ENCODE measurements at regions not wholly inside any gene's neighbourhood (a gene's known extent, or its start where the extent isn't known, plus 50 kb on each side); places are given as distances from the start of the nearest gene placed in this dataset.

GRCh38 chr6:91303326-91303725 lies 716.5 kb upstream of the MAP3K7 start:
- Histone ChIP-seq H3K36me3 (ENCODE audit: control insufficient read depth, insufficient read depth, low read length) (no peaks in the 10 kb centered on the region), H3K27ac (ENCODE audit: insufficient read depth, low read depth, low read length, poor library complexity, severe bottlenecking) (no peak overlapping the region), H3K4me3 (ENCODE audit: insufficient read depth, low read depth, low read length) (no peak overlapping the region), H3K4me1 (ENCODE audit: control insufficient read depth, insufficient read depth, low read length) (peaks cover 12% of the 10 kb centered on the region), H3K27me3 (ENCODE audit: control insufficient read depth, insufficient read depth, low read length, poor library complexity, severe bottlenecking) (no peaks in the 10 kb centered on the region), H3K9me3 (ENCODE audit: control insufficient read depth, low read length) (no peaks in the 10 kb centered on the region)
- WGBS, 2 experiments = 98 to 99% methylated on average over 9 to 10 of the region's 12 CpGs

DNA sequence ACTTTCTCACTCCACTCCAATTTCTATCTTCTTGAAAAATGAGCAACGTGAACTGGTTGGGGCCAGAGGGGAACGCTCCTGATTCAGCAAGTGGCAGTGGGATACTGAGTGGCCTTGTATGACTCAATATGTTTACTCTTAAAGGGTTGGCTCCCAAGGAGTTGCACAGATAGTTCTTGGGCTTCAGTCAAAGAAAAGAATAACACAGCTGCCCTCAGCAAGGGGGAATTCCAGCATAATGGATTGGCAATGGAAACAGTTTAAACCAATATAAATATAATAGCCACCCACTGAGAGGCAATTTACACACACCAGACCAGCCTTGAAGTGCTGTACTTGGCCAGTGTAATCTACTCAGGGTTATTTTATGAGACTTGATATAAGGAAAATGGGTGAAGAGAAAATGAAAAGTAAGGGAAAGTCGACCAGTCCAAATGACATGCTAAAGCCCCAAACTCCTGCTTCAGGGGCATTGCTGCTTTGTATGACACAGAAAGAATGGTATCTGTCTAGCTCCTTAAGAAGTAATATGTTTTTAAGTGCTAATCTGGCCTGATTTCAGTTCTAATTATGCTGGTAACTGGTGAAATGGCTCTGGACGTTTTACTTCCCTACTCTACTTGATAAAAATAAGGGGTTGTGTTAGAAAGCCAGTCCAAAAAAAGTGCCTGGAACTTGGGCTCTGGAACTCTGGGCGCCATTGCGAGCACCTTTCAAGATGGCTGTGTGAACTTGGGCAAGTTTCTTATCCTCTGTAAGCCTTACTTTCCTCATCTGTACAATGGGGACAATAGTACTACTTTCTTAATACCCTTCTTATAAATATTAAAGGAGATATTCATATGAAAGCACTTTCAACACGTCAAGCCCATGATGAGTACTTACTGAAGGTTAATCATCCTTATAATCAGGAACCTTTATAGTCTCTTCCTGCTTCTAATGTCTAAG lies 712.9 kb upstream of the MAP3K7 start:
- 40 to 44% methylated on average over 7 of the region's 7 CpGs for WGBS, 2 experiments

GRCh38 chr6:91298543-91299145 lies 711.8 kb upstream of the MAP3K7 start:
- Histone ChIP-seq H3K27ac (ENCODE audit: insufficient read depth, low read depth, low read length, poor library complexity, severe bottlenecking) (peak overlapping the region; percentile 59), H3K9me3 (ENCODE audit: control insufficient read depth, low read length) (no peaks in the 10 kb centered on the region), H3K27me3 (ENCODE audit: control insufficient read depth, insufficient read depth, low read length, poor library complexity, severe bottlenecking) (no peaks in the 10 kb centered on the region), H3K4me3 (ENCODE audit: insufficient read depth, low read depth, low read length) (no peak overlapping the region), H3K36me3 (ENCODE audit: control insufficient read depth, insufficient read depth, low read length) (no peaks in the 10 kb centered on the region), H3K4me1 (ENCODE audit: control insufficient read depth, insufficient read depth, low read length) (peaks cover 17% of the 10 kb centered on the region)
- 4 to 5% methylated on average over 4 of the region's 4 CpGs for WGBS, 2 experiments

More for the DNA sequence above, 712.9 kb upstream of the MAP3K7 start:
- Histone ChIP-seq H3K27me3 (ENCODE audit: control insufficient read depth, insufficient read depth, low read length, poor library complexity, severe bottlenecking) (no peaks in the 10 kb centered on the region), H3K4me3 (ENCODE audit: insufficient read depth, low read depth, low read length) (no peak overlapping the region), H3K9me3 (ENCODE audit: control insufficient read depth, low read length) (no peaks in the 10 kb centered on the region), H3K27ac (ENCODE audit: insufficient read depth, low read depth, low read length, poor library complexity, severe bottlenecking) (peak overlapping the region; percentile 28), H3K4me1 (ENCODE audit: control insufficient read depth, insufficient read depth, low read length) (peaks cover 17% of the 10 kb centered on the region), H3K36me3 (ENCODE audit: control insufficient read depth, insufficient read depth, low read length) (no peaks in the 10 kb centered on the region)

- H3K27ac ChIP-seq (ENCODE audit: insufficient read depth, low read depth, low read length, poor library complexity, severe bottlenecking) = no peak overlapping the region
- H3K9me3 ChIP-seq (ENCODE audit: control insufficient read depth, low read length) = no peaks in the 10 kb centered on the region
- H3K4me3 ChIP-seq (ENCODE audit: insufficient read depth, low read depth, low read length) = no peak overlapping the region
- H3K27me3 ChIP-seq (ENCODE audit: control insufficient read depth, insufficient read depth, low read length, poor library complexity, severe bottlenecking) = no peaks in the 10 kb centered on the region
- H3K36me3 ChIP-seq (ENCODE audit: control insufficient read depth, insufficient read depth, low read length) = no peaks in the 10 kb centered on the region
- peaks cover 6% of the 10 kb centered on the region for H3K4me1 ChIP-seq (ENCODE audit: control insufficient read depth, insufficient read depth, low read length)
These were observed 706.5 kb upstream of the MAP3K7 start for GRCh38 chr6:91293395-91293794.

- no peaks in the 10 kb centered on the region for H3K27me3 ChIP-seq (ENCODE audit: control insufficient read depth, insufficient read depth, low read length, poor library complexity, severe bottlenecking)
- no peaks in the 10 kb centered on the region for H3K9me3 ChIP-seq (ENCODE audit: control insufficient read depth, low read length)
- 47 to 61% methylated on average over 3 to 4 of the region's 4 CpGs for WGBS, 2 experiments
- no peaks in the 10 kb centered on the region for H3K4me1 ChIP-seq (ENCODE audit: control insufficient read depth, insufficient read depth, low read length)
- no peak overlapping the region for H3K27ac ChIP-seq (ENCODE audit: insufficient read depth, low read depth, low read length, poor library complexity, severe bottlenecking)
- no peaks in the 10 kb centered on the region for H3K36me3 ChIP-seq (ENCODE audit: control insufficient read depth, insufficient read depth, low read length)
- H3K4me3 ChIP-seq (ENCODE audit: insufficient read depth, low read depth, low read length) = no peak overlapping the region
These were observed 704.2 kb upstream of the MAP3K7 start for GRCh38 chr6:91291071-91291470.

- H3K4me3 ChIP-seq (ENCODE audit: insufficient read depth, low read depth, low read length) = no peak overlapping the region
- no peaks in the 10 kb centered on the region for H3K9me3 ChIP-seq (ENCODE audit: control insufficient read depth, low read length)
- H3K36me3 ChIP-seq (ENCODE audit: control insufficient read depth, insufficient read depth, low read length) = no peaks in the 10 kb centered on the region
- H3K4me1 ChIP-seq (ENCODE audit: control insufficient read depth, insufficient read depth, low read length) = no peaks in the 10 kb centered on the region
- H3K27ac ChIP-seq (ENCODE audit: insufficient read depth, low read depth, low read length, poor library complexity, severe bottlenecking) = no peak overlapping the region
- 85 to 87% methylated on average over 2 of the region's 2 CpGs for WGBS, 2 experiments
- H3K27me3 ChIP-seq (ENCODE audit: control insufficient read depth, insufficient read depth, low read length, poor library complexity, severe bottlenecking) = no peaks in the 10 kb centered on the region
These were observed 701.9 kb upstream of the MAP3K7 start for GRCh38 chr6:91288741-91289140.

GRCh38 chr6:91281901-91282300 lies 695.0 kb upstream of the MAP3K7 start:
- no peaks in the 10 kb centered on the region for H3K27me3 ChIP-seq (ENCODE audit: control insufficient read depth, insufficient read depth, low read length, poor library complexity, severe bottlenecking)
- no peaks in the 10 kb centered on the region for H3K9me3 ChIP-seq (ENCODE audit: control insufficient read depth, low read length)
- peaks cover 4% of the 10 kb centered on the region for H3K4me1 ChIP-seq (ENCODE audit: control insufficient read depth, insufficient read depth, low read length)
- no peaks in the 10 kb centered on the region for H3K36me3 ChIP-seq (ENCODE audit: control insufficient read depth, insufficient read depth, low read length)
- H3K4me3 ChIP-seq (ENCODE audit: insufficient read depth, low read depth, low read length) = no peak overlapping the region
- H3K27ac ChIP-seq (ENCODE audit: insufficient read depth, low read depth, low read length, poor library complexity, severe bottlenecking) = no peak overlapping the region

DNA sequence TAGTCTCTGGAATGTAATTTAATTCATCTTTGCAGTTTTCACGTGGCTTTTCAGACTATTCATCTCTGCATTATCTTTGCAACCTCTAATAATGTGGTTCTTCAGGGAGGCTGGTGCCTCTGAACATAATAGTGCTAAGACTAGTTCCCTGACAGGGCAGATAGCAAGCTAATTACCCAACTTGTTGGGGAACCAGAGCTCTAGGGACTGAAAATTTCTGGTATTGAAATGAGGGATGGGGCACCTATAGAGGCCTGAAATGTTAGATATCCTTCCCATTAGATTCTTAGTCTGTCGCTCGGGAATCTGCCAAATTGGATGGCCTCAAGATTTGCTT lies 693.6 kb upstream of the MAP3K7 start:
- Histone ChIP-seq H3K36me3 (ENCODE audit: control insufficient read depth, insufficient read depth, low read length) (no peaks in the 10 kb centered on the region), H3K27ac (ENCODE audit: insufficient read depth, low read depth, low read length, poor library complexity, severe bottlenecking) (no peak overlapping the region), H3K27me3 (ENCODE audit: control insufficient read depth, insufficient read depth, low read length, poor library complexity, severe bottlenecking) (no peaks in the 10 kb centered on the region), H3K4me3 (ENCODE audit: insufficient read depth, low read depth, low read length) (no peak overlapping the region), H3K4me1 (ENCODE audit: control insufficient read depth, insufficient read depth, low read length) (peaks cover 4% of the 10 kb centered on the region), H3K9me3 (ENCODE audit: control insufficient read depth, low read length) (no peaks in the 10 kb centered on the region)
- WGBS, 2 experiments = 62 to 78% methylated on average over 2 to 3 of the region's 3 CpGs

- Histone ChIP-seq H3K27me3 (ENCODE audit: control insufficient read depth, insufficient read depth, low read length, poor library complexity, severe bottlenecking) (no peaks in the 10 kb centered on the region), H3K9me3 (ENCODE audit: control insufficient read depth, low read length) (no peaks in the 10 kb centered on the region), H3K36me3 (ENCODE audit: control insufficient read depth, insufficient read depth, low read length) (no peaks in the 10 kb centered on the region), H3K4me1 (ENCODE audit: control insufficient read depth, insufficient read depth, low read length) (peaks cover 4% of the 10 kb centered on the region), H3K4me3 (ENCODE audit: insufficient read depth, low read depth, low read length) (no peak overlapping the region), H3K27ac (ENCODE audit: insufficient read depth, low read depth, low read length, poor library complexity, severe bottlenecking) (no peak overlapping the region)
- WGBS, 2 experiments = 61 to 69% methylated on average over 5 to 6 of the region's 7 CpGs
These were observed 693.0 kb upstream of the MAP3K7 start for GRCh38 chr6:91279740-91280493.

- Histone ChIP-seq H3K4me3 (ENCODE audit: insufficient read depth, low read depth, low read length) (no peak overlapping the region), H3K27me3 (ENCODE audit: control insufficient read depth, insufficient read depth, low read length, poor library complexity, severe bottlenecking) (no peaks in the 10 kb centered on the region), H3K27ac (ENCODE audit: insufficient read depth, low read depth, low read length, poor library complexity, severe bottlenecking) (no peak overlapping the region), H3K36me3 (ENCODE audit: control insufficient read depth, insufficient read depth, low read length) (no peaks in the 10 kb centered on the region), H3K9me3 (ENCODE audit: control insufficient read depth, low read length) (no peaks in the 10 kb centered on the region), H3K4me1 (ENCODE audit: control insufficient read depth, insufficient read depth, low read length) (peaks cover 4% of the 10 kb centered on the region)
- WGBS, 2 experiments = no CpG with 5 or more reads among the region's 2 CpGs
These were observed 691.5 kb upstream of the MAP3K7 start for GRCh38 chr6:91278416-91278815.

Measured in ectodermal cell (in vitro differentiated cells).